ENCODE measurements at regions not wholly inside any gene's neighbourhood (a gene's known extent, or its start where the extent isn't known, plus 50 kb on each side); places are given as distances from the start of the nearest gene placed in this dataset.

GRCh38 chr10:59538623-59539022 is 171.0 kb downstream of the SLC16A9 start:
- no peaks in the 10 kb centered on the region for H3K36me3 Mint-ChIP-seq (ENCODE audit: low read depth)
- H3K9me3 Mint-ChIP-seq, result peaks cover 3% of the 10 kb centered on the region
- DNase-seq (no peak), ATAC-seq (no peak)
- no peak overlapping the region for H3K27ac Mint-ChIP-seq
- H3K4me3 Mint-ChIP-seq, result no peak overlapping the region
- H3K4me1 Mint-ChIP-seq (ENCODE audit: low read depth), result no peaks in the 10 kb centered on the region
- no peak for TF ChIP-seq CTCF (IDR thresholded peaks at IDR 0.05)
- intact Hi-C loops (cut with micrococcal nuclease), result loop anchor here (10.0 kb wide), 1 partner anchor 56 kb away; no protein-coding TSS in a partner anchor
- ChIA-PET CTCF (no interaction called here), POLR2A (interaction anchor here (0.6 kb wide), 1 partner anchor 939 kb away, joined by 3 read pairs; no protein-coding TSS in a partner anchor)
- H3K27me3 Mint-ChIP-seq, result no peaks in the 10 kb centered on the region

GRCh38 chr10:59537501-59537900 is 172.1 kb downstream of the SLC16A9 start:
- ChIA-PET POLR2A (no interaction called here), CTCF (no interaction called here)
- Mint-ChIP-seq H3K27ac (no peak overlapping the region), H3K9me3 (peaks cover 3% of the 10 kb centered on the region), H3K4me3 (no peak overlapping the region), H3K4me1 (ENCODE audit: low read depth) (no peaks in the 10 kb centered on the region), H3K36me3 (ENCODE audit: low read depth) (no peaks in the 10 kb centered on the region), H3K27me3 (no peaks in the 10 kb centered on the region)
- TF ChIP-seq CTCF (IDR thresholded peaks at IDR 0.05), result no peak
- intact Hi-C loops (cut with micrococcal nuclease), result loop anchor here (10.0 kb wide), 1 partner anchor 57 kb away; no protein-coding TSS in a partner anchor
- ATAC-seq (no peak), DNase-seq (no peak)

- intact Hi-C loops (cut with micrococcal nuclease), result loop anchor here (10.0 kb wide), 1 partner anchor 58 kb away; no protein-coding TSS in a partner anchor
- no peaks in the 10 kb centered on the region for H3K4me1 Mint-ChIP-seq (ENCODE audit: low read depth)
- POLR2A ChIA-PET, result no interaction called here
- H3K27me3 Mint-ChIP-seq, result no peaks in the 10 kb centered on the region
- CTCF ChIA-PET, result no interaction called here
- H3K27ac Mint-ChIP-seq, result no peak overlapping the region
- no peak for DNase-seq
- ATAC-seq, result no peak
- H3K9me3 Mint-ChIP-seq, result peaks cover 3% of the 10 kb centered on the region
- no peak overlapping the region for H3K4me3 Mint-ChIP-seq
- no peaks in the 10 kb centered on the region for H3K36me3 Mint-ChIP-seq (ENCODE audit: low read depth)
- no peak for TF ChIP-seq CTCF (IDR thresholded peaks at IDR 0.05)
These were observed 173.3 kb downstream of the SLC16A9 start for GRCh38 chr10:59536167-59537014.

GRCh38 chr10:59524348-59524747 is 162.0 kb upstream of the FAM13C start:
- no peak for ATAC-seq
- Mint-ChIP-seq H3K4me1 (ENCODE audit: low read depth) (no peaks in the 10 kb centered on the region), H3K4me3 (no peak overlapping the region), H3K27ac (no peak overlapping the region), H3K27me3 (no peaks in the 10 kb centered on the region), H3K9me3 (no peaks in the 10 kb centered on the region), H3K36me3 (ENCODE audit: low read depth) (no peaks in the 10 kb centered on the region)
- no peak for TF ChIP-seq CTCF (IDR thresholded peaks at IDR 0.05)
- DNase-seq, result no peak
- ChIA-PET POLR2A (no interaction called here), CTCF (no interaction called here)
- intact Hi-C loops (cut with micrococcal nuclease), result no loop called here

- intact Hi-C loops (cut with micrococcal nuclease), result no loop called here
- H3K27ac Mint-ChIP-seq, result no peak overlapping the region
These were observed 161.5 kb upstream of the FAM13C start for GRCh38 chr10:59523851-59524250.

More at GRCh38 chr10:59523851-59524250, 161.5 kb upstream of the FAM13C start:
- H3K4me3 Mint-ChIP-seq, result no peak overlapping the region
- ChIA-PET CTCF (no interaction called here), POLR2A (no interaction called here)
- DNase-seq (no peak), ATAC-seq (no peak)
- H3K4me1 Mint-ChIP-seq (ENCODE audit: low read depth), result no peaks in the 10 kb centered on the region
- H3K9me3 Mint-ChIP-seq, result no peaks in the 10 kb centered on the region
- no peaks in the 10 kb centered on the region for H3K27me3 Mint-ChIP-seq
- no peaks in the 10 kb centered on the region for H3K36me3 Mint-ChIP-seq (ENCODE audit: low read depth)
- no peak for TF ChIP-seq CTCF (IDR thresholded peaks at IDR 0.05)

Data from activated CD8-positive, alpha-beta T cell treated with anti-CD3 and anti-CD28 coated beads for 36 hours (primary cell).